Right lobe of liver (tissue), 4 donors: ENCODE measurements at regions not wholly inside any gene's neighbourhood (a gene's known extent, or its start where the extent isn't known, plus 50 kb on each side); places are given as distances from the start of the nearest gene placed in this dataset.

Experiments used
- POLR2A ChIP-seq: fragments of 450-650 bp; IDR thresholded peaks from one replicate; pipeline ENCODE4 v1.6.1; 2017; ENCODE audit warnings: antibody characterized with exemption, mild to moderate bottlenecking
- TF ChIP-seq, protein P1 (sequence below), 4 donors: fragments of 200-600 bp in 3 of 4; fragments of 450-650 bp in 1 of 4; IDR thresholded peaks; one replicate each; pipeline versions ENCODE4 v1.5.1 to v1.8.0; 2016 to 2022; ENCODE audit warnings: antibody characterized with exemption in 4 of 4, mild to moderate bottlenecking in 2 of 4
- donor health status: DM: no; HTN: no; CAD: no.
- donor health status: DM: no; HTN: no; CAD: no.
- donor health status: DM: no; HTN: yes; CAD: no.

DNA sequence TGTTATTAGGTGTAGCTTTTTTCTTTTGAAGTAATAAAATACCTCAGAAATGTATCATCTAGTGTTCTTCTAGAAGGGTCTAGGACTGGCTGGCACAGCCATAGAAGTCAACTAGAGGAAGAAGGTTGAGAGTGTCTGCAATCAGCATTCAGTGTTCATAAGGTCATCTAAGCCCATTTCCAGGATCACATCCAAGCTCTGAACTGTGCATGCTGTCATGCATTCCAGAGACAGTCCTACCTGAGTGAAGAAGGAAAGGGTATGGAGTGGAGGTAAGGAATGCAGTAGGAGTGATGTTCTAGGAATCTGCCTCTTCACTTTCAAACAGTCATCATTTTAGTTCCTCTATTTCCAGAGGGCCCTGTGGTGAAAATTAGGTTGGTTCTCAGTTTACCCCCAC lies 789.7 kb downstream of the GATA3 start:
- TF ChIP-seq, protein P1, sequence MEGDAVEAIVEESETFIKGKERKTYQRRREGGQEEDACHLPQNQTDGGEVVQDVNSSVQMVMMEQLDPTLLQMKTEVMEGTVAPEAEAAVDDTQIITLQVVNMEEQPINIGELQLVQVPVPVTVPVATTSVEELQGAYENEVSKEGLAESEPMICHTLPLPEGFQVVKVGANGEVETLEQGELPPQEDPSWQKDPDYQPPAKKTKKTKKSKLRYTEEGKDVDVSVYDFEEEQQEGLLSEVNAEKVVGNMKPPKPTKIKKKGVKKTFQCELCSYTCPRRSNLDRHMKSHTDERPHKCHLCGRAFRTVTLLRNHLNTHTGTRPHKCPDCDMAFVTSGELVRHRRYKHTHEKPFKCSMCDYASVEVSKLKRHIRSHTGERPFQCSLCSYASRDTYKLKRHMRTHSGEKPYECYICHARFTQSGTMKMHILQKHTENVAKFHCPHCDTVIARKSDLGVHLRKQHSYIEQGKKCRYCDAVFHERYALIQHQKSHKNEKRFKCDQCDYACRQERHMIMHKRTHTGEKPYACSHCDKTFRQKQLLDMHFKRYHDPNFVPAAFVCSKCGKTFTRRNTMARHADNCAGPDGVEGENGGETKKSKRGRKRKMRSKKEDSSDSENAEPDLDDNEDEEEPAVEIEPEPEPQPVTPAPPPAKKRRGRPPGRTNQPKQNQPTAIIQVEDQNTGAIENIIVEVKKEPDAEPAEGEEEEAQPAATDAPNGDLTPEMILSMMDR (IDR thresholded peaks at IDR 0.05) = no peak
- no peak for TF ChIP-seq POLR2A
